Osteoblast (primary cell): ENCODE measurements at regions not wholly inside any gene's neighbourhood (a gene's known extent, or its start where the extent isn't known, plus 50 kb on each side); places are given as distances from the start of the nearest gene placed in this dataset.

Source experiments
- DNase-seq: peaks from one replicate; pipeline ENCODE4 v3.0.0; 2011; ENCODE audit warnings: low spot score, mixed read lengths; ENCODE audit not compliant: insufficient read length; ENCODE audit errors: missing footprints
- H2AFZ ChIP-seq: 2 replicates; pipeline ENCODE4 v1.6.0; 2011; ENCODE audit warnings: mild to moderate bottlenecking, low read length
- H3K27ac ChIP-seq: 2 replicates; pipeline ENCODE4 v1.5.1; 2011; ENCODE audit warnings: mild to moderate bottlenecking, low read depth, low read length, moderate library complexity
- H3K27me3 ChIP-seq: 2 replicates; pipeline ENCODE4 v1.6.0; 2012; ENCODE audit warnings: mild to moderate bottlenecking, control low read depth, inconsistent platforms, low read length, moderate library complexity; ENCODE audit not compliant: insufficient read depth
- H3K36me3 ChIP-seq: 2 replicates; pipeline ENCODE4 v1.5.1; 2011; ENCODE audit warnings: mild to moderate bottlenecking, low read length, control low read depth, moderate library complexity; ENCODE audit not compliant: insufficient read depth
- H3K4me1 ChIP-seq: 2 replicates; pipeline ENCODE4 v1.5.1; 2011; ENCODE audit warnings: mild to moderate bottlenecking, low read length, control low read depth, moderate library complexity; ENCODE audit not compliant: insufficient read depth
- H3K4me2 ChIP-seq: 2 replicates; pipeline ENCODE4 v1.6.0; 2011; ENCODE audit warnings: mild to moderate bottlenecking, low read length; ENCODE audit not compliant: insufficient read depth
- H3K4me3 ChIP-seq: fragments of 200-600 bp; sonication (generic); 3 replicates; pipeline ENCODE4 v1.5.1; 2012; ENCODE audit warnings: mild to moderate bottlenecking, low read length, inconsistent platforms; ENCODE audit not compliant: insufficient read depth
- H3K79me2 ChIP-seq: 2 replicates; pipeline ENCODE4 v1.6.0; 2012; ENCODE audit warnings: mild to moderate bottlenecking, low read length, control low read depth, inconsistent platforms; ENCODE audit not compliant: insufficient read depth
- H3K9me3 ChIP-seq: 2 replicates; pipeline ENCODE4 v1.5.1; 2011; ENCODE audit warnings: low read depth, low read length, control low read depth
- H4K20me1 ChIP-seq: 2 replicates; pipeline ENCODE4 v1.6.0; 2012; ENCODE audit warnings: mild to moderate bottlenecking, low read length, control low read depth; ENCODE audit not compliant: insufficient read depth
- TF ChIP-seq, protein P1 (sequence below): IDR thresholded peaks from 2 replicates; pipeline ENCODE4 v1.5.1; 2011; ENCODE audit warnings: mild to moderate bottlenecking, low read depth, low read length, moderate library complexity; ENCODE audit errors: extremely low read depth

GRCh38 chr9:38235244-38235643, 157.3 kb upstream of the ALDH1B1 start:
- DNase-seq = no peak
- Histone ChIP-seq H3K4me1 (no peaks in the 10 kb centered on the region), H3K36me3 (no peaks in the 10 kb centered on the region), H4K20me1 (no peaks in the 10 kb centered on the region), H3K27me3 (peaks cover 3% of the 10 kb centered on the region), H3K4me2 (no peak overlapping the region), H3K4me3 (no peak overlapping the region), H3K9me3 (no peaks in the 10 kb centered on the region), H3K27ac (no peak overlapping the region), H2AFZ (no peak overlapping the region), H3K79me2 (no peaks in the 10 kb centered on the region)
- TF ChIP-seq, protein P1, sequence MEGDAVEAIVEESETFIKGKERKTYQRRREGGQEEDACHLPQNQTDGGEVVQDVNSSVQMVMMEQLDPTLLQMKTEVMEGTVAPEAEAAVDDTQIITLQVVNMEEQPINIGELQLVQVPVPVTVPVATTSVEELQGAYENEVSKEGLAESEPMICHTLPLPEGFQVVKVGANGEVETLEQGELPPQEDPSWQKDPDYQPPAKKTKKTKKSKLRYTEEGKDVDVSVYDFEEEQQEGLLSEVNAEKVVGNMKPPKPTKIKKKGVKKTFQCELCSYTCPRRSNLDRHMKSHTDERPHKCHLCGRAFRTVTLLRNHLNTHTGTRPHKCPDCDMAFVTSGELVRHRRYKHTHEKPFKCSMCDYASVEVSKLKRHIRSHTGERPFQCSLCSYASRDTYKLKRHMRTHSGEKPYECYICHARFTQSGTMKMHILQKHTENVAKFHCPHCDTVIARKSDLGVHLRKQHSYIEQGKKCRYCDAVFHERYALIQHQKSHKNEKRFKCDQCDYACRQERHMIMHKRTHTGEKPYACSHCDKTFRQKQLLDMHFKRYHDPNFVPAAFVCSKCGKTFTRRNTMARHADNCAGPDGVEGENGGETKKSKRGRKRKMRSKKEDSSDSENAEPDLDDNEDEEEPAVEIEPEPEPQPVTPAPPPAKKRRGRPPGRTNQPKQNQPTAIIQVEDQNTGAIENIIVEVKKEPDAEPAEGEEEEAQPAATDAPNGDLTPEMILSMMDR = no peak

GRCh38 chr9:38234479-38235170, 157.9 kb upstream of the ALDH1B1 start:
- no peaks in the 10 kb centered on the region for H3K36me3 ChIP-seq
- H3K9me3 ChIP-seq = no peaks in the 10 kb centered on the region
- H3K27ac ChIP-seq = no peak overlapping the region
- H3K79me2 ChIP-seq = no peaks in the 10 kb centered on the region
- no peak for DNase-seq
- H2AFZ ChIP-seq = no peak overlapping the region
- TF ChIP-seq, protein P1 = no peak
- H3K4me2 ChIP-seq = no peak overlapping the region
- H3K4me1 ChIP-seq = no peaks in the 10 kb centered on the region
- H3K27me3 ChIP-seq = peaks cover 6% of the 10 kb centered on the region
- no peaks in the 10 kb centered on the region for H4K20me1 ChIP-seq
- no peak overlapping the region for H3K4me3 ChIP-seq

- no peaks in the 10 kb centered on the region for H3K9me3 ChIP-seq
- H3K27ac ChIP-seq = no peak overlapping the region
- no peak for DNase-seq
- TF ChIP-seq, protein P1 = no peak
- H3K79me2 ChIP-seq = no peaks in the 10 kb centered on the region
- no peak overlapping the region for H3K4me2 ChIP-seq
- H3K4me3 ChIP-seq = no peak overlapping the region
- no peaks in the 10 kb centered on the region for H4K20me1 ChIP-seq
- peaks cover 10% of the 10 kb centered on the region for H3K27me3 ChIP-seq
- no peaks in the 10 kb centered on the region for H3K4me1 ChIP-seq
- no peaks in the 10 kb centered on the region for H3K36me3 ChIP-seq
- H2AFZ ChIP-seq = no peak overlapping the region
Measured at GRCh38 chr9:38233796-38234355, 158.6 kb upstream of the ALDH1B1 start.

DNA sequence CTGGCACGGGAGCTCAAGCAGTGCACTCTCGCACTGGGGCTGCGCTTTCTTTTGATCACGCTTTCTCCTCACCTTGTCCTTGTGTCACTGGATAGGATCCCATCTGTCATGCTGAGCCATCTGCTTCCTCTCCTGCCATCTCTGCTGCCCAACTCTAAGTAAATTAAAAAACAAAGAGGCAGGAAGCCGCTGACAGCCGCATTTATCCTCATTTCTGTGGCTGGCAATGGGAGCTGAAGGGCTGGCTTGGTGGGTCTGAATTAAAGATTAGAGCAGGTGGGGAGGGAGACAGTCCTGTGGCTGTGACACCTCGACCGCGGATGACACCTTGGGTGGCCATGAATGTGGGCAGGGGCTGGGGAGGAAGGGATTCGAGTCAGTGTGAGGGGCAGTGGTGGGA, 159.2 kb upstream of the ALDH1B1 start:
- Histone ChIP-seq H3K79me2 (no peaks in the 10 kb centered on the region), H3K4me1 (no peaks in the 10 kb centered on the region), H3K27ac (no peak overlapping the region), H3K4me2 (no peak overlapping the region), H4K20me1 (no peaks in the 10 kb centered on the region), H3K4me3 (no peak overlapping the region), H3K36me3 (no peaks in the 10 kb centered on the region), H2AFZ (no peak overlapping the region), H3K27me3 (peaks cover 11% of the 10 kb centered on the region), H3K9me3 (no peaks in the 10 kb centered on the region)
- TF ChIP-seq, protein P1 = no peak
- no peak for DNase-seq
